IMR-90 (cell line): ENCODE measurements at regions not wholly inside any gene's neighbourhood (a gene's known extent, or its start where the extent isn't known, plus 50 kb on each side); places are given as distances from the start of the nearest gene placed in this dataset.

Source experiments
- ATAC-seq: fragments of 200-7000 bp; cut with Tn5 transposase; 2 replicates; pipeline ENCODE4 v1.9.1; 2020; ENCODE audit warnings: low read depth, mild to moderate bottlenecking, moderate library complexity
- BruUV-seq: library from RNA; stranded (reverse); fragments of 400-500 nt; replicated peaks from 2 replicates; lab custom pipeline; 2021; lab: Mats Ljungman, UMichigan
- CTCF ChIA-PET: fragments of 300-600 bp; formaldehyde crosslinking; extraction: SDS; loops from one replicate; lab custom pipeline; 2021; ENCODE audit warnings: antibody characterized with exemption; lab: Yijun Ruan, JAX
- POLR2A ChIA-PET: fragments of 300-600 bp; sonication (Branson Sonifier 250); formaldehyde crosslinking; loops from one replicate; lab custom pipeline; 2022; ENCODE audit warnings: antibody characterized with exemption; ENCODE audit not compliant: unreplicated experiment; lab: Charles Lee
- DNase-seq: peaks from one replicate; pipeline ENCODE4 v3.0.0; 2013
- H2AFZ ChIP-seq: replicated peaks from 2 replicates; pipeline ENCODE3; 2013; ENCODE audit warnings: low read length, mild to moderate bottlenecking; ENCODE audit not compliant: poor library complexity
- H2AK5ac ChIP-seq: 2 replicates; pipeline ENCODE4 v1.6.1; 2013; ENCODE audit warnings: low read depth, low read length, inconsistent platforms
- H2AK9ac ChIP-seq: replicated peaks from 2 replicates; pipeline ENCODE3; 2013; ENCODE audit warnings: mild to moderate bottlenecking, low read depth, low read length, moderate library complexity; ENCODE audit not compliant: poor library complexity
- H2BK120ac ChIP-seq: 2 replicates; pipeline ENCODE4 v1.6.1; 2013; ENCODE audit warnings: low read depth, low read length, inconsistent platforms
- H2BK15ac ChIP-seq: 3 replicates; pipeline ENCODE4 v1.6.1; 2013; ENCODE audit warnings: low read depth, low read length, inconsistent platforms
- H2BK20ac ChIP-seq: 2 replicates; pipeline ENCODE4 v1.6.1; 2013; ENCODE audit warnings: low read depth, mild to moderate bottlenecking, inconsistent platforms, low read length, moderate library complexity
- H2BK5ac ChIP-seq: 2 replicates; pipeline ENCODE4 v1.6.1; 2013; ENCODE audit warnings: mild to moderate bottlenecking, low read depth, low read length, inconsistent platforms; ENCODE audit not compliant: poor library complexity, severe bottlenecking
- H3K14ac ChIP-seq: replicated peaks from 2 replicates; pipeline ENCODE4 v1.6.1; 2013; ENCODE audit warnings: low read depth, low read length, inconsistent platforms
- H3K18ac ChIP-seq: 2 replicates; pipeline ENCODE4 v1.6.1; 2013; ENCODE audit warnings: low read depth, low read length, control low read depth
- H3K23ac ChIP-seq: 2 replicates; pipeline ENCODE4 v1.6.1; 2013; ENCODE audit warnings: low read depth, low read length, inconsistent platforms
- H3K27ac ChIP-seq: 2 replicates; pipeline ENCODE4 v1.5.1; 2013; ENCODE audit warnings: mild to moderate bottlenecking, control low read depth, low read length; ENCODE audit not compliant: insufficient read depth
- H3K27me3 ChIP-seq: 2 replicates; pipeline ENCODE4 v1.6.1; 2013; ENCODE audit warnings: low read length; ENCODE audit not compliant: control insufficient read depth, insufficient read depth
- H3K36me3 ChIP-seq: 2 replicates; pipeline ENCODE4 v1.6.1; 2013; ENCODE audit warnings: low read length, mixed read lengths; ENCODE audit not compliant: control insufficient read depth, insufficient read depth
- H3K4ac ChIP-seq: 2 replicates; pipeline ENCODE4 v1.6.1; 2013; ENCODE audit warnings: low read depth, low read length, inconsistent platforms
- H3K4me1 ChIP-seq: 2 replicates; pipeline ENCODE4 v1.6.1; 2013; ENCODE audit warnings: low read length, mixed read lengths; ENCODE audit not compliant: control insufficient read depth, insufficient read depth
- H3K4me2 ChIP-seq: 2 replicates; pipeline ENCODE4 v1.6.1; 2013; ENCODE audit warnings: low read depth, mild to moderate bottlenecking, control low read depth, low read length, moderate library complexity
- H3K4me3 ChIP-seq: 2 replicates; pipeline ENCODE4 v1.5.1; 2013; ENCODE audit warnings: low read depth, mild to moderate bottlenecking, control low read depth, low read length, moderate library complexity; ENCODE audit not compliant: insufficient read depth
- H3K56ac ChIP-seq: 2 replicates; pipeline ENCODE4 v1.6.1; 2013; ENCODE audit warnings: low read length, inconsistent platforms; ENCODE audit not compliant: insufficient read depth; ENCODE audit errors: extremely low read depth
- H3K79me1 ChIP-seq, 2 experiments: 2 replicates each; pipeline ENCODE4 v1.6.1; 2013; ENCODE audit warnings: low read length in 2 of 2, inconsistent platforms in 1 of 2, low read depth in 1 of 2
- H3K9ac ChIP-seq: 2 replicates; pipeline ENCODE4 v1.6.1; 2013; ENCODE audit warnings: low read depth, low read length, control low read depth
- H3K9me1 ChIP-seq: 2 replicates; pipeline ENCODE4 v1.6.1; 2013; ENCODE audit warnings: low read length, inconsistent platforms; ENCODE audit not compliant: insufficient read depth
- H3K9me3 ChIP-seq: 2 replicates; pipeline ENCODE4 v1.6.1; 2013; ENCODE audit warnings: low read length; ENCODE audit not compliant: control insufficient read depth, insufficient read depth
- H4K20me1 ChIP-seq: 2 replicates; pipeline ENCODE4 v1.6.1; 2013; ENCODE audit warnings: low read length, inconsistent platforms; ENCODE audit not compliant: insufficient read depth
- H4K5ac ChIP-seq: 2 replicates; pipeline ENCODE4 v1.6.1; 2013; ENCODE audit warnings: mild to moderate bottlenecking, low read depth, low read length, control low read depth
- H4K8ac ChIP-seq, 2 experiments: 2 replicates each; pipeline ENCODE4 v1.6.1; 2013; ENCODE audit warnings: low read depth in 2 of 2, low read length in 2 of 2, control low read depth in 1 of 2, inconsistent platforms in 1 of 2
- H4K91ac ChIP-seq: 2 replicates; pipeline ENCODE4 v1.6.1; 2013; ENCODE audit warnings: low read depth, low read length, inconsistent platforms; ENCODE audit not compliant: insufficient read depth
- BHLHE40 ChIP-seq: fragments of 150-350 bp; IDR thresholded peaks from 2 replicates; pipeline ENCODE4 v1.6.1; 2016; ENCODE audit warnings: mild to moderate bottlenecking, low read depth, low read length
- CEBPB ChIP-seq: IDR thresholded peaks from 2 replicates; pipeline ENCODE4 v1.6.1; 2012; ENCODE audit warnings: low read depth, low read length, improper control_type of control experiment
- CHD1 ChIP-seq: IDR thresholded peaks from 2 replicates; pipeline ENCODE4 v1.6.1; 2012; ENCODE audit warnings: low read depth, low read length, improper control_type of control experiment
- CTCF ChIP-seq: conservative IDR thresholded peaks from 2 replicates; pipeline ENCODE4 v1.5.1; 2012; ENCODE audit warnings: mild to moderate bottlenecking, low read depth, low read length, improper control_type of control experiment
- ELK1 ChIP-seq: fragments of 150-350 bp; IDR thresholded peaks from 2 replicates; pipeline ENCODE4 v1.6.1; 2016; ENCODE audit warnings: low read depth, mild to moderate bottlenecking, low read length, moderate library complexity, borderline replicate concordance
- FOS ChIP-seq: fragments of 150-350 bp; IDR thresholded peaks from 2 replicates; pipeline ENCODE4 v1.6.1; 2016; ENCODE audit warnings: low read depth, low read length
- MAFK ChIP-seq: IDR thresholded peaks from 2 replicates; pipeline ENCODE4 v1.6.1; 2012; ENCODE audit warnings: low read depth, low read length, improper control_type of control experiment
- MAZ ChIP-seq: IDR thresholded peaks from 2 replicates; pipeline ENCODE4 v1.6.1; 2012; ENCODE audit warnings: low read depth, mild to moderate bottlenecking, low read length, improper control_type of control experiment, moderate library complexity, borderline replicate concordance
- MXI1 ChIP-seq: IDR thresholded peaks from 2 replicates; pipeline ENCODE4 v1.6.1; 2012; ENCODE audit warnings: low read depth, mild to moderate bottlenecking, low read length, moderate library complexity, borderline replicate concordance
- NFE2L2 ChIP-seq: fragments of 150-350 bp; IDR thresholded peaks from 2 replicates; pipeline ENCODE4 v1.6.1; 2016; ENCODE audit warnings: low read depth, mild to moderate bottlenecking, low read length
- POLR2A ChIP-seq: IDR thresholded peaks from 2 replicates; pipeline ENCODE4 v1.6.1; 2012; ENCODE audit warnings: mild to moderate bottlenecking, low read depth, low read length
- RAD21 ChIP-seq: IDR thresholded peaks from 2 replicates; pipeline ENCODE4 v1.6.1; 2012; ENCODE audit warnings: low read length, improper control_type of control experiment
- RCOR1 ChIP-seq: IDR thresholded peaks from 2 replicates; pipeline ENCODE4 v1.6.1; 2012; ENCODE audit warnings: mild to moderate bottlenecking, low read length, improper control_type of control experiment; ENCODE audit not compliant: insufficient replicate concordance
- RFX5 ChIP-seq: IDR thresholded peaks from 2 replicates; pipeline ENCODE4 v1.8.0; 2012; ENCODE audit warnings: low read depth, mild to moderate bottlenecking, low read length, moderate library complexity
- SMC3 ChIP-seq: fragments of 150-350 bp; IDR thresholded peaks from 2 replicates; pipeline ENCODE4 v1.6.1; 2016; ENCODE audit warnings: low read depth, mild to moderate bottlenecking, antibody characterized with exemption, low read length, moderate library complexity
- USF2 ChIP-seq: fragments of 150-350 bp; IDR thresholded peaks from 2 replicates; pipeline ENCODE4 v1.6.1; 2017; ENCODE audit warnings: mild to moderate bottlenecking, antibody characterized with exemption, low read length, low read depth
- WGBS, 2 experiments: methylation state at CpG; one replicate each; pipeline versions ENCODE4 v1.1.5 to v1.1.7; 2013; ENCODE audit warnings: missing lambda C conversion rate in 2 of 2; ENCODE audit not compliant: insufficient read length in 1 of 2; ENCODE audit errors: extremely low coverage in 2 of 2; 5-methylcytosine and 5-hydroxymethylcytosine counted together
- dilution Hi-C: fragments of 300-500 bp; cut with HindIII; formaldehyde crosslinking; loops from one replicate; pipeline ENCODE4 v1.14.3; 2018; ENCODE audit warnings: low sequenced_read_pairs; ENCODE audit not compliant: unreplicated experiment
- in situ Hi-C: fragments of 300-500 bp; cut with MboI; formaldehyde crosslinking; loops from 3 replicates; pipeline ENCODE4 v1.14.3; 2019; ENCODE audit warnings: low sequenced_read_pairs, inconsistent platforms, mixed read lengths
- intact Hi-C: fragments of 100-400 bp; cut with micrococcal nuclease; formaldehyde crosslinking; loops from 2 replicates; pipeline ENCODE4 v1.10.0; 2022

- no TSS peak for BruUV-seq
- Histone ChIP-seq H4K91ac (no peak overlapping the region), H4K8ac (no peak overlapping the region), H3K23ac (no peak overlapping the region), H3K4me2 (no peak overlapping the region), H3K9me1 (no peaks in the 10 kb centered on the region), H2BK5ac (no peak overlapping the region), H3K4me3 (no peak overlapping the region), H2AK9ac (no peak overlapping the region), H2BK20ac (no peak overlapping the region), H3K9ac (no peak overlapping the region), H3K14ac (no peak overlapping the region), H2AFZ (no peak overlapping the region), H2BK120ac (no peak overlapping the region), H2AK5ac (no peak overlapping the region), H3K79me1 (no peaks in the 10 kb centered on the region), H3K36me3 (no peaks in the 10 kb centered on the region), H3K4ac (no peak overlapping the region), H2BK15ac (no peak overlapping the region), H3K4me1 (no peaks in the 10 kb centered on the region), H4K20me1 (no peaks in the 10 kb centered on the region), H4K5ac (no peak overlapping the region), H3K9me3 (peaks cover 22% of the 10 kb centered on the region), H3K27me3 (no peaks in the 10 kb centered on the region), H3K56ac (no peak overlapping the region), H3K18ac (no peak overlapping the region), H3K27ac (no peak overlapping the region)
- no peak for TF ChIP-seq MXI1
- TF ChIP-seq RAD21, result no peak
- no peak for TF ChIP-seq RFX5
- TF ChIP-seq FOS, result no peak
- no peak for TF ChIP-seq MAZ
- TF ChIP-seq SMC3, result no peak
- no peak for TF ChIP-seq BHLHE40
- TF ChIP-seq RCOR1, result no peak
- no peak for TF ChIP-seq NFE2L2
- TF ChIP-seq CHD1, result no peak
- no peak for TF ChIP-seq POLR2A
- no peak for TF ChIP-seq CEBPB
- TF ChIP-seq USF2, result no peak
- TF ChIP-seq CTCF, result no peak
- no peak for TF ChIP-seq MAFK
- TF ChIP-seq ELK1, result no peak
- ChIA-PET POLR2A (no interaction called here), CTCF (no interaction called here)
- intact Hi-C loops (no loop called here), in situ Hi-C loops (no loop called here), dilution Hi-C loops (no loop called here)
- WGBS, 2 experiments, result 60% methylated on average over 1 of the region's 6 CpGs; no CpG with 5 or more reads in 1 of the 2 experiments
- ATAC-seq (no peak), DNase-seq (no peak)
These were observed 87.7 kb downstream of the DLL1 start for GRCh38 chr6:170203212-170203611.
